NT2/D1 (cell line): ENCODE measurements at regions not wholly inside any gene's neighbourhood (a gene's known extent, or its start where the extent isn't known, plus 50 kb on each side); places are given as distances from the start of the nearest gene placed in this dataset.

Source experiments
- SUZ12 ChIP-seq: IDR thresholded peaks from 2 replicates; pipeline ENCODE4 v1.6.1; 2011; ENCODE audit not compliant: insufficient read length, insufficient read depth; ENCODE audit errors: extremely low read depth
- YY1 ChIP-seq: IDR thresholded peaks from 2 replicates; pipeline ENCODE4 v1.6.1; 2011; ENCODE audit not compliant: insufficient read length, insufficient read depth
- ZNF274 ChIP-seq: IDR thresholded peaks from 2 replicates; pipeline ENCODE4 v1.6.1; 2011; ENCODE audit warnings: mild to moderate bottlenecking, low read depth, low read length

- TF ChIP-seq ZNF274 = no peak
- no peak for TF ChIP-seq SUZ12
- TF ChIP-seq YY1 = no peak
Observed at GRCh38 chr13:107531816-107532215, 683.5 kb downstream of the LIG4 start.
